ENCODE measurements at regions not wholly inside any gene's neighbourhood (a gene's known extent, or its start where the extent isn't known, plus 50 kb on each side); places are given as distances from the start of the nearest gene placed in this dataset.
A peak's percentile ranks its signal among the peaks of the same experiment; 100 is the strongest.

GRCh38 chr21:14734191-14734590, 188.1 kb upstream of the SAMSN1 start (continued):
- TF ChIP-seq, protein P1, sequence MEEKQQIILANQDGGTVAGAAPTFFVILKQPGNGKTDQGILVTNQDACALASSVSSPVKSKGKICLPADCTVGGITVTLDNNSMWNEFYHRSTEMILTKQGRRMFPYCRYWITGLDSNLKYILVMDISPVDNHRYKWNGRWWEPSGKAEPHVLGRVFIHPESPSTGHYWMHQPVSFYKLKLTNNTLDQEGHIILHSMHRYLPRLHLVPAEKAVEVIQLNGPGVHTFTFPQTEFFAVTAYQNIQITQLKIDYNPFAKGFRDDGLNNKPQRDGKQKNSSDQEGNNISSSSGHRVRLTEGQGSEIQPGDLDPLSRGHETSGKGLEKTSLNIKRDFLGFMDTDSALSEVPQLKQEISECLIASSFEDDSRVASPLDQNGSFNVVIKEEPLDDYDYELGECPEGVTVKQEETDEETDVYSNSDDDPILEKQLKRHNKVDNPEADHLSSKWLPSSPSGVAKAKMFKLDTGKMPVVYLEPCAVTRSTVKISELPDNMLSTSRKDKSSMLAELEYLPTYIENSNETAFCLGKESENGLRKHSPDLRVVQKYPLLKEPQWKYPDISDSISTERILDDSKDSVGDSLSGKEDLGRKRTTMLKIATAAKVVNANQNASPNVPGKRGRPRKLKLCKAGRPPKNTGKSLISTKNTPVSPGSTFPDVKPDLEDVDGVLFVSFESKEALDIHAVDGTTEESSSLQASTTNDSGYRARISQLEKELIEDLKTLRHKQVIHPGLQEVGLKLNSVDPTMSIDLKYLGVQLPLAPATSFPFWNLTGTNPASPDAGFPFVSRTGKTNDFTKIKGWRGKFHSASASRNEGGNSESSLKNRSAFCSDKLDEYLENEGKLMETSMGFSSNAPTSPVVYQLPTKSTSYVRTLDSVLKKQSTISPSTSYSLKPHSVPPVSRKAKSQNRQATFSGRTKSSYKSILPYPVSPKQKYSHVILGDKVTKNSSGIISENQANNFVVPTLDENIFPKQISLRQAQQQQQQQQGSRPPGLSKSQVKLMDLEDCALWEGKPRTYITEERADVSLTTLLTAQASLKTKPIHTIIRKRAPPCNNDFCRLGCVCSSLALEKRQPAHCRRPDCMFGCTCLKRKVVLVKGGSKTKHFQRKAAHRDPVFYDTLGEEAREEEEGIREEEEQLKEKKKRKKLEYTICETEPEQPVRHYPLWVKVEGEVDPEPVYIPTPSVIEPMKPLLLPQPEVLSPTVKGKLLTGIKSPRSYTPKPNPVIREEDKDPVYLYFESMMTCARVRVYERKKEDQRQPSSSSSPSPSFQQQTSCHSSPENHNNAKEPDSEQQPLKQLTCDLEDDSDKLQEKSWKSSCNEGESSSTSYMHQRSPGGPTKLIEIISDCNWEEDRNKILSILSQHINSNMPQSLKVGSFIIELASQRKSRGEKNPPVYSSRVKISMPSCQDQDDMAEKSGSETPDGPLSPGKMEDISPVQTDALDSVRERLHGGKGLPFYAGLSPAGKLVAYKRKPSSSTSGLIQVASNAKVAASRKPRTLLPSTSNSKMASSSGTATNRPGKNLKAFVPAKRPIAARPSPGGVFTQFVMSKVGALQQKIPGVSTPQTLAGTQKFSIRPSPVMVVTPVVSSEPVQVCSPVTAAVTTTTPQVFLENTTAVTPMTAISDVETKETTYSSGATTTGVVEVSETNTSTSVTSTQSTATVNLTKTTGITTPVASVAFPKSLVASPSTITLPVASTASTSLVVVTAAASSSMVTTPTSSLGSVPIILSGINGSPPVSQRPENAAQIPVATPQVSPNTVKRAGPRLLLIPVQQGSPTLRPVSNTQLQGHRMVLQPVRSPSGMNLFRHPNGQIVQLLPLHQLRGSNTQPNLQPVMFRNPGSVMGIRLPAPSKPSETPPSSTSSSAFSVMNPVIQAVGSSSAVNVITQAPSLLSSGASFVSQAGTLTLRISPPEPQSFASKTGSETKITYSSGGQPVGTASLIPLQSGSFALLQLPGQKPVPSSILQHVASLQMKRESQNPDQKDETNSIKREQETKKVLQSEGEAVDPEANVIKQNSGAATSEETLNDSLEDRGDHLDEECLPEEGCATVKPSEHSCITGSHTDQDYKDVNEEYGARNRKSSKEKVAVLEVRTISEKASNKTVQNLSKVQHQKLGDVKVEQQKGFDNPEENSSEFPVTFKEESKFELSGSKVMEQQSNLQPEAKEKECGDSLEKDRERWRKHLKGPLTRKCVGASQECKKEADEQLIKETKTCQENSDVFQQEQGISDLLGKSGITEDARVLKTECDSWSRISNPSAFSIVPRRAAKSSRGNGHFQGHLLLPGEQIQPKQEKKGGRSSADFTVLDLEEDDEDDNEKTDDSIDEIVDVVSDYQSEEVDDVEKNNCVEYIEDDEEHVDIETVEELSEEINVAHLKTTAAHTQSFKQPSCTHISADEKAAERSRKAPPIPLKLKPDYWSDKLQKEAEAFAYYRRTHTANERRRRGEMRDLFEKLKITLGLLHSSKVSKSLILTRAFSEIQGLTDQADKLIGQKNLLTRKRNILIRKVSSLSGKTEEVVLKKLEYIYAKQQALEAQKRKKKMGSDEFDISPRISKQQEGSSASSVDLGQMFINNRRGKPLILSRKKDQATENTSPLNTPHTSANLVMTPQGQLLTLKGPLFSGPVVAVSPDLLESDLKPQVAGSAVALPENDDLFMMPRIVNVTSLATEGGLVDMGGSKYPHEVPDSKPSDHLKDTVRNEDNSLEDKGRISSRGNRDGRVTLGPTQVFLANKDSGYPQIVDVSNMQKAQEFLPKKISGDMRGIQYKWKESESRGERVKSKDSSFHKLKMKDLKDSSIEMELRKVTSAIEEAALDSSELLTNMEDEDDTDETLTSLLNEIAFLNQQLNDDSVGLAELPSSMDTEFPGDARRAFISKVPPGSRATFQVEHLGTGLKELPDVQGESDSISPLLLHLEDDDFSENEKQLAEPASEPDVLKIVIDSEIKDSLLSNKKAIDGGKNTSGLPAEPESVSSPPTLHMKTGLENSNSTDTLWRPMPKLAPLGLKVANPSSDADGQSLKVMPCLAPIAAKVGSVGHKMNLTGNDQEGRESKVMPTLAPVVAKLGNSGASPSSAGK (IDR thresholded peaks at IDR 0.05), result no peak
- no peak for TF ChIP-seq XRCC5 (IDR thresholded peaks at IDR 0.05; ENCODE audit: low read depth, low read length)
- TF ChIP-seq, protein P2, sequence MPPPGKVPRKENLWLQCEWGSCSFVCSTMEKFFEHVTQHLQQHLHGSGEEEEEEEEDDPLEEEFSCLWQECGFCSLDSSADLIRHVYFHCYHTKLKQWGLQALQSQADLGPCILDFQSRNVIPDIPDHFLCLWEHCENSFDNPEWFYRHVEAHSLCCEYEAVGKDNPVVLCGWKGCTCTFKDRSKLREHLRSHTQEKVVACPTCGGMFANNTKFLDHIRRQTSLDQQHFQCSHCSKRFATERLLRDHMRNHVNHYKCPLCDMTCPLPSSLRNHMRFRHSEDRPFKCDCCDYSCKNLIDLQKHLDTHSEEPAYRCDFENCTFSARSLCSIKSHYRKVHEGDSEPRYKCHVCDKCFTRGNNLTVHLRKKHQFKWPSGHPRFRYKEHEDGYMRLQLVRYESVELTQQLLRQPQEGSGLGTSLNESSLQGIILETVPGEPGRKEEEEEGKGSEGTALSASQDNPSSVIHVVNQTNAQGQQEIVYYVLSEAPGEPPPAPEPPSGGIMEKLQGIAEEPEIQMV (tag; conservative IDR thresholded peaks at IDR 0.05; ENCODE audit: low read depth), result no peak
- TF ChIP-seq DDX20 (tag; IDR thresholded peaks at IDR 0.05; ENCODE audit: low read depth), result no peak
- TF ChIP-seq DACH1 (IDR thresholded peaks at IDR 0.05; ENCODE audit: partially characterized antibody), result no peak
- TF ChIP-seq, protein P3, sequence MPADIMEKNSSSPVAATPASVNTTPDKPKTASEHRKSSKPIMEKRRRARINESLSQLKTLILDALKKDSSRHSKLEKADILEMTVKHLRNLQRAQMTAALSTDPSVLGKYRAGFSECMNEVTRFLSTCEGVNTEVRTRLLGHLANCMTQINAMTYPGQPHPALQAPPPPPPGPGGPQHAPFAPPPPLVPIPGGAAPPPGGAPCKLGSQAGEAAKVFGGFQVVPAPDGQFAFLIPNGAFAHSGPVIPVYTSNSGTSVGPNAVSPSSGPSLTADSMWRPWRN (IDR thresholded peaks at IDR 0.05; ENCODE audit: low read depth), result no peak
- TF ChIP-seq PHB2 (IDR thresholded peaks at IDR 0.05; ENCODE audit: low read depth), result no peak
- TF ChIP-seq ZNF436 (CRISPR knock-in tag; IDR thresholded peaks at IDR 0.05), result no peak
- TF ChIP-seq CHAMP1 (IDR thresholded peaks at IDR 0.05), result 0 out of 2 replicates have a peak, but pooled peaks have one; percentile 22
- TF ChIP-seq IFI16 (CRISPR knock-in tag; IDR thresholded peaks at IDR 0.05), result no peak
- no peak for TF ChIP-seq ZNF431 (CRISPR knock-in tag; IDR thresholded peaks at IDR 0.05)
- TF ChIP-seq JUND (IDR thresholded peaks at IDR 0.05; ENCODE audit: borderline replicate concordance, low read depth, low read length), result 0 out of 2 replicates have a peak, but pooled peaks have one; percentile 18
- no peak for TF ChIP-seq JUND (tag; IDR thresholded peaks at IDR 0.05; ENCODE audit: borderline replicate concordance, low read depth, low read length)

Measured in K562 (cell line).